EL (cell line): ENCODE measurements at regions not wholly inside any gene's neighbourhood (a gene's known extent, or its start where the extent isn't known, plus 50 kb on each side); places are given as distances from the start of the nearest gene placed in this dataset.

Experiments
- DNase-seq: peaks from one replicate; pipeline ENCODE4 v3.0.0-alpha.2; 2016

- DNase-seq: no peak
These were observed 193.9 kb upstream of the EYS start for GRCh38 chr6:65900928-65901327.

GRCh38 chr6:65896140-65896539, 189.1 kb upstream of the EYS start:
- DNase-seq: no peak

GRCh38 chr6:65876668-65877067, 169.6 kb upstream of the EYS start:
- no peak for DNase-seq

GRCh38 chr6:65852369-65852852, 145.4 kb upstream of the EYS start:
- DNase-seq: no peak

GRCh38 chr6:65830151-65830550, 123.1 kb upstream of the EYS start:
- no peak for DNase-seq

GRCh38 chr6:65819152-65819551, 112.1 kb upstream of the EYS start:
- no peak for DNase-seq

GRCh38 chr6:65818576-65818975, 111.5 kb upstream of the EYS start:
- no peak for DNase-seq

GRCh38 chr6:65816991-65817390, 110.0 kb upstream of the EYS start:
- DNase-seq: no peak

- DNase-seq: no peak
These were observed 107.0 kb upstream of the EYS start for GRCh38 chr6:65814071-65814470.

- no peak for DNase-seq
These were observed 96.2 kb upstream of the EYS start for GRCh38 chr6:65803186-65803585.

GRCh38 chr6:65799389-65799788, 92.4 kb upstream of the EYS start:
- no peak for DNase-seq

GRCh38 chr6:65798280-65799014, 91.4 kb upstream of the EYS start:
- DNase-seq: no peak

- DNase-seq: no peak
These were observed 83.6 kb upstream of the EYS start for GRCh38 chr6:65790666-65791065.

GRCh38 chr6:65787787-65788186, 80.8 kb upstream of the EYS start:
- no peak for DNase-seq

GRCh38 chr6:65786815-65787214, 79.8 kb upstream of the EYS start:
- no peak for DNase-seq

GRCh38 chr6:65780691-65781090, 73.7 kb upstream of the EYS start:
- DNase-seq: no peak

- no peak for DNase-seq
These were observed 69.3 kb upstream of the EYS start for GRCh38 chr6:65776332-65776731.

- DNase-seq: no peak
These were observed 64.9 kb upstream of the EYS start for GRCh38 chr6:65771946-65772345.

- DNase-seq: no peak
These were observed 54.9 kb upstream of the EYS start for GRCh38 chr6:65761890-65762289.

GRCh38 chr6:65760285-65760684, 53.3 kb upstream of the EYS start:
- DNase-seq: no peak
